ENCODE measurements at regions not wholly inside any gene's neighbourhood (a gene's known extent, or its start where the extent isn't known, plus 50 kb on each side); places are given as distances from the start of the nearest gene placed in this dataset.

- Histone ChIP-seq H3K4me3 (no peak overlapping the region), H3K9me3 (no peaks in the 10 kb centered on the region), H3K4me2 (no peak overlapping the region), H3K27ac (0 out of 6 replicates have a peak overlapping the region, but pooled peaks of 1 of the 2 experiments have one; percentile 2), H3K4me1 (peaks cover 17% of the 10 kb centered on the region)
- TF ChIP-seq PHF8 (IDR thresholded peaks at IDR 0.05; ENCODE audit: borderline replicate concordance, low read depth) (no peak), FOSL2 (IDR thresholded peaks at IDR 0.05) (no peak), FOSL2 (CRISPR knock-in tag; IDR thresholded peaks at IDR 0.05) (no peak), POLR2AphosphoS2 (conservative IDR thresholded peaks at IDR 0.05; ENCODE audit: low read length) (no peak), ZFP36 (IDR thresholded peaks at IDR 0.05; ENCODE audit: borderline replicate concordance, partially characterized antibody) (no peak), NFE2L2 (conservative IDR thresholded peaks at IDR 0.05; ENCODE audit: low read length) (no peak), EHF (CRISPR knock-in tag; IDR thresholded peaks at IDR 0.05) (no peak), JUNB (IDR thresholded peaks at IDR 0.05) (no peak), MYC (IDR thresholded peaks at IDR 0.05; ENCODE audit: borderline replicate concordance, low read length) (no peak), CEBPB (IDR thresholded peaks at IDR 0.05) (no peak), USF2 (IDR thresholded peaks at IDR 0.05) (no peak), TFCP2L1 (CRISPR knock-in tag; IDR thresholded peaks at IDR 0.05) (no peak), CBX8 (IDR thresholded peaks at IDR 0.05) (no peak), ELK1 (IDR thresholded peaks at IDR 0.05; ENCODE audit: low read depth, low read length) (no peak), SREBF2 (IDR thresholded peaks at IDR 0.05) (no peak), FOSB (CRISPR knock-in tag; IDR thresholded peaks at IDR 0.05) (no peak), EP300 (IDR thresholded peaks at IDR 0.05) (no peak), GATA3 (IDR thresholded peaks at IDR 0.05; ENCODE audit: borderline replicate concordance) (no peak), HOXA7 (CRISPR knock-in tag; IDR thresholded peaks at IDR 0.05) (no peak), RFX5 (IDR thresholded peaks at IDR 0.05) (no peak)
- ATAC-seq (no peak), FAIRE-seq (no peak), DNase-seq (ENCODE audit: low read depth in 1 of 2, low spot score in 1 of 2) (no peak)
- POLR2A ChIA-PET = no interaction called here
- CTCF ChIA-PET = no interaction called here
- 81% methylated on average over 4 of the region's 4 CpGs for WGBS (ENCODE audit: missing lambda C conversion rate)
These were observed 161.1 kb upstream of the STT3B start for GRCh38 chr3:31371484-31372177.

GRCh38 chr3:31373681-31374080, 159.0 kb upstream of the STT3B start:
- CTCF ChIA-PET = interaction anchor here (0.5 to 0.7 kb wide), 2 partner anchors 90 to 866 kb away, joined by 4 read pairs; no protein-coding TSS in a partner anchor
- no peak overlapping the region for H3K4me3 ChIP-seq
- FAIRE-seq = no peak
- H3K9me3 ChIP-seq = no peaks in the 10 kb centered on the region
- ATAC-seq = no peak
- no peak overlapping the region for H3K27ac ChIP-seq
- TF ChIP-seq RFX5 (IDR thresholded peaks at IDR 0.05) (no peak), CEBPB (IDR thresholded peaks at IDR 0.05) (no peak), CTCF (IDR thresholded peaks at IDR 0.05) (no peak), JUN (IDR thresholded peaks at IDR 0.05) (no peak), ESRRA (IDR thresholded peaks at IDR 0.05; ENCODE audit: borderline replicate concordance, low read length) (no peak), HMGXB4 (CRISPR knock-in tag; IDR thresholded peaks at IDR 0.05; ENCODE audit: borderline replicate concordance) (no peak), CBX2 (IDR thresholded peaks at IDR 0.05; ENCODE audit: borderline replicate concordance, low read depth) (no peak), PHF8 (IDR thresholded peaks at IDR 0.05; ENCODE audit: borderline replicate concordance, low read depth) (no peak), CHD2 (IDR thresholded peaks at IDR 0.05; ENCODE audit: low read length, partially characterized antibody) (no peak), CBX8 (IDR thresholded peaks at IDR 0.05) (no peak), ELK1 (IDR thresholded peaks at IDR 0.05; ENCODE audit: low read depth, low read length) (no peak), JUNB (IDR thresholded peaks at IDR 0.05) (no peak), MAZ (IDR thresholded peaks at IDR 0.05; ENCODE audit: borderline replicate concordance, low read depth, low read length) (no peak)
- POLR2A ChIA-PET = interaction anchor here (0.6 kb wide), 1 partner anchor 101 kb away, joined by 3 read pairs; no protein-coding TSS in a partner anchor
- 76% methylated on average over 3 of the region's 3 CpGs for WGBS (ENCODE audit: missing lambda C conversion rate)
- no peak overlapping the region for H3K4me2 ChIP-seq
- peaks cover 31% of the 10 kb centered on the region for H3K4me1 ChIP-seq
- no peak for DNase-seq (ENCODE audit: low read depth in 1 of 2, low spot score in 1 of 2)

Measured in A549 (cell line).